Progenitor cell of endocrine pancreas (in vitro differentiated cells): ENCODE measurements at regions not wholly inside any gene's neighbourhood (a gene's known extent, or its start where the extent isn't known, plus 50 kb on each side); places are given as distances from the start of the nearest gene placed in this dataset.

Experiments
- DNase-seq: peaks from one replicate; pipeline ENCODE4 v3.0.0; 2021; ENCODE audit warnings: low spot score; ENCODE audit not compliant: unreplicated experiment
- H3K27ac Mint-ChIP-seq: 2 replicates; pipeline ENCODE4 v1.8.0; 2021; ENCODE audit warnings: mild to moderate bottlenecking, moderate library complexity, mixed read lengths
- H3K27me3 Mint-ChIP-seq: 2 replicates; pipeline ENCODE4 v1.8.0; 2021; ENCODE audit warnings: mixed read lengths
- H3K36me3 Mint-ChIP-seq: 2 replicates; pipeline ENCODE4 v1.8.0; 2022; ENCODE audit warnings: mixed read lengths; ENCODE audit not compliant: insufficient read depth
- H3K4me1 Mint-ChIP-seq: 2 replicates; pipeline ENCODE4 v1.8.0; 2021; ENCODE audit warnings: low read depth, mixed read lengths
- H3K4me3 Mint-ChIP-seq: 2 replicates; pipeline ENCODE4 v1.8.0; 2021; ENCODE audit warnings: low read depth, mild to moderate bottlenecking, moderate library complexity, mixed read lengths
- H3K9me3 Mint-ChIP-seq: 2 replicates; pipeline ENCODE4 v1.8.0; 2021; ENCODE audit warnings: low read depth, mixed read lengths
- CTCF ChIP-seq: fragments of 200-600 bp; sonication (generic); IDR thresholded peaks from one replicate; pipeline ENCODE4 v1.5.0; 2021; ENCODE audit warnings: antibody characterized with exemption, mild to moderate bottlenecking; ENCODE audit not compliant: unreplicated experiment

DNA sequence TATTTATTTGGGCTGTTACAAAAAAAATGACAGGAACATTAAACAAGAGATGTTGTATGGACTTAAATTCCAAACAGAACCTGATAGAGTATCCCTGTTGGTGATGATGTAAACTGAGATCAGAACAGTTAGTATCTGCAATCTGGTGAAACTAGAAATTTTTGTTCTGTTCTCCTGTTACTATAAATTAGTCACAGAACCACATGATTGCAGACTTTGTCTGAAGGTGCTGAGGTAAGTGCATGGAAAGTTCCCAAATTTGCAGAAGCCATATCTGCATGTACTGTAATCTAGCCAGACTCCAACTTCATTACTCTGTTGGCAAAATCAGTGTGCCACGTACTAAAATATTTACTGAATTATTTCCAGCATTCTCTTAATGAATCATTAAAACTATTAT is 516.3 kb upstream of the FSIP2 start:
- Mint-ChIP-seq H3K9me3 (peaks cover 4% of the 10 kb centered on the region), H3K36me3 (no peaks in the 10 kb centered on the region), H3K27me3 (no peaks in the 10 kb centered on the region), H3K27ac (no peak overlapping the region), H3K4me1 (peaks cover 3% of the 10 kb centered on the region), H3K4me3 (no peak overlapping the region)
- no peak for DNase-seq
- no peak for TF ChIP-seq CTCF

DNA sequence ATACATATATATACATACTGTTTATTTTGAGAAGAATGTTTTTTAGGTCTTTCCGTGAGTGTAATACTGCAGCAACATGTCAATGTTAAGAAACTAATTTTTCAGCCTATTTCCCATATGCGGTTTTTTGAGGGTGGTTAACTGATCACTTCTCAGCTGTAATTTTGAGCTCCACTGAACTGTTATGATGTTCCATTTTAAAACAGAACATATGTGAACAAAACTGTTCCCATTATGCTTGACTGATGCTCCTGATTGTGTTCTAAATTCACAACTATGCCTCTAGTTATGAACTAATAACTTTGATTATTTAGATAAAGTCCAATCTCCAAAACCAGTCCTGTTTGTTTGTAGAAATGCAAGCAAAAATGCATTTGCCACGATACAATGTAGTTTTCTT is 511.2 kb upstream of the FSIP2 start:
- Mint-ChIP-seq H3K27me3 (no peaks in the 10 kb centered on the region), H3K9me3 (peaks cover 4% of the 10 kb centered on the region), H3K4me3 (no peak overlapping the region), H3K36me3 (no peaks in the 10 kb centered on the region), H3K4me1 (peaks cover 10% of the 10 kb centered on the region), H3K27ac (no peak overlapping the region)
- TF ChIP-seq CTCF, result no peak
- no peak for DNase-seq

- Mint-ChIP-seq H3K27ac (no peak overlapping the region), H3K27me3 (no peaks in the 10 kb centered on the region), H3K4me1 (no peaks in the 10 kb centered on the region), H3K9me3 (peaks cover 22% of the 10 kb centered on the region), H3K4me3 (no peak overlapping the region), H3K36me3 (no peaks in the 10 kb centered on the region)
- no peak for TF ChIP-seq CTCF
- DNase-seq, result no peak
Measured at GRCh38 chr2:185239491-185239890, 499.1 kb upstream of the FSIP2 start.

DNA sequence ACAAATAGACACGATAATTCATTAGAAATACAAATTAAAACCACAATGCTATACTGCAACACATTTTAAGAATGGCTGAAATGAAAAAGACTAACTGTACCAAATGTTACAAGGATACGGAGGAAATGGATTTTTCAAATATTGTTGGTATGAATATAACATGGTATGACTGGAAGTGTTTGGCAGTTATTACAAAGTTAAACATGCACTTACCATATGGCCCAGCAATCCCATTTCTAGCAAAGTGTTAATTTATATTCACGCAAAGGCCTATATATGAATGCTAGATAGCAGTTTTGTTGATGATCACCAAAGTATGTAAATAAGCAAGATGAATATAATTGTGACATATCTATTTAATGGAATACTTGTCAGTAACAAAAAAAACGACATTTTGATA is 497.8 kb upstream of the FSIP2 start:
- Mint-ChIP-seq H3K36me3 (no peaks in the 10 kb centered on the region), H3K4me3 (no peak overlapping the region), H3K27me3 (no peaks in the 10 kb centered on the region), H3K9me3 (peaks cover 22% of the 10 kb centered on the region), H3K4me1 (no peaks in the 10 kb centered on the region), H3K27ac (no peak overlapping the region)
- DNase-seq, result no peak
- no peak for TF ChIP-seq CTCF

DNA sequence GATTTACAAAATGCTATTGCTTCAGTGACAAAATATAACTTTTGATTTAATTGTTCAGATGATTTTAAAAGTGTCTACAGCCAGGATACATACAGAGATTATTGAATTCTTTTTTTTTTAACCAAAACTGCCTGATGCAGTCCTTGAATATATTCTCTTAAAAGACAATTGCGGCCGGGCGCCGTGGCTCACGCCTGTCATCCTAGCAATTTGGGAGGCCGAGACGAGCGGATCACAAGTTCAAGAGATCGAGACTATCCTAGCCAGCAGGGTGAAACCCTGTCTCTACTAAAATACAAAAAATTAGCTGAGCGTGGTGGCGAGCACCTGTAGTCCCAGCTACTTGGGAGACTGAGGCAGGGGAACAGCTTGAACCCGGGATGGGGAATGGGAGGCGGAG is 497.0 kb upstream of the FSIP2 start:
- no peak overlapping the region for H3K27ac Mint-ChIP-seq
- no peaks in the 10 kb centered on the region for H3K27me3 Mint-ChIP-seq
- H3K9me3 Mint-ChIP-seq, result peaks cover 14% of the 10 kb centered on the region
- no peak overlapping the region for H3K4me3 Mint-ChIP-seq
- H3K36me3 Mint-ChIP-seq, result no peaks in the 10 kb centered on the region
- no peak for TF ChIP-seq CTCF
- DNase-seq, result no peak
- H3K4me1 Mint-ChIP-seq, result no peaks in the 10 kb centered on the region

- H3K27ac Mint-ChIP-seq, result no peak overlapping the region
- no peak for DNase-seq
- H3K4me1 Mint-ChIP-seq, result no peaks in the 10 kb centered on the region
- H3K36me3 Mint-ChIP-seq, result no peaks in the 10 kb centered on the region
- peaks cover 7% of the 10 kb centered on the region for H3K9me3 Mint-ChIP-seq
- no peaks in the 10 kb centered on the region for H3K27me3 Mint-ChIP-seq
- TF ChIP-seq CTCF, result no peak
- no peak overlapping the region for H3K4me3 Mint-ChIP-seq
Measured at GRCh38 chr2:185242462-185242861, 496.1 kb upstream of the FSIP2 start.
